ENCODE measurements at regions not wholly inside any gene's neighbourhood (a gene's known extent, or its start where the extent isn't known, plus 50 kb on each side); places are given as distances from the start of the nearest gene placed in this dataset.

DNA sequence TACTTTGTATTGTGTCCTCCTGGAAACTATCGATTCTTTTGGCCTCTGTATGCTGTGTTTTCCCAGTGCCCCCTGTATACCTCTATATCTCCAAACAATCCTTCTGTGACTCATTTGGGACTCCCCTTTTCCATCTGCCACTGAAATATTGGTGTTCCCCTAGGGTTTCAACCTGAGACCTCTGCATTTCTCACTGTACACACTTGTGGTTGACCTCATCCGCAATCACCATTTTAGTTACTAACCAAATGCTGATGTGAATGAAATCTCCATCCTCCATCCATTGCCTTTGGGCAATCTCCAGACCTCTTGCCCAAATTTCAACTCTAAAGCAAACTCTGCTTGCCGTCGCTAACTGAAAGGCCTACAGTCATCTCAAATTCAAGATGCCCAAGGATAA is 190.6 kb upstream of the PLET1 start:
- TF ChIP-seq, protein P1, sequence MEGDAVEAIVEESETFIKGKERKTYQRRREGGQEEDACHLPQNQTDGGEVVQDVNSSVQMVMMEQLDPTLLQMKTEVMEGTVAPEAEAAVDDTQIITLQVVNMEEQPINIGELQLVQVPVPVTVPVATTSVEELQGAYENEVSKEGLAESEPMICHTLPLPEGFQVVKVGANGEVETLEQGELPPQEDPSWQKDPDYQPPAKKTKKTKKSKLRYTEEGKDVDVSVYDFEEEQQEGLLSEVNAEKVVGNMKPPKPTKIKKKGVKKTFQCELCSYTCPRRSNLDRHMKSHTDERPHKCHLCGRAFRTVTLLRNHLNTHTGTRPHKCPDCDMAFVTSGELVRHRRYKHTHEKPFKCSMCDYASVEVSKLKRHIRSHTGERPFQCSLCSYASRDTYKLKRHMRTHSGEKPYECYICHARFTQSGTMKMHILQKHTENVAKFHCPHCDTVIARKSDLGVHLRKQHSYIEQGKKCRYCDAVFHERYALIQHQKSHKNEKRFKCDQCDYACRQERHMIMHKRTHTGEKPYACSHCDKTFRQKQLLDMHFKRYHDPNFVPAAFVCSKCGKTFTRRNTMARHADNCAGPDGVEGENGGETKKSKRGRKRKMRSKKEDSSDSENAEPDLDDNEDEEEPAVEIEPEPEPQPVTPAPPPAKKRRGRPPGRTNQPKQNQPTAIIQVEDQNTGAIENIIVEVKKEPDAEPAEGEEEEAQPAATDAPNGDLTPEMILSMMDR (IDR thresholded peaks at IDR 0.05; ENCODE audit: low read length, missing control alignments), result no peak
- H3K4me3 ChIP-seq (replicated peaks; ENCODE audit: low read depth, low read length), result no peak overlapping the region
- DNase-seq (ENCODE audit: low read depth), result no peak

DNA sequence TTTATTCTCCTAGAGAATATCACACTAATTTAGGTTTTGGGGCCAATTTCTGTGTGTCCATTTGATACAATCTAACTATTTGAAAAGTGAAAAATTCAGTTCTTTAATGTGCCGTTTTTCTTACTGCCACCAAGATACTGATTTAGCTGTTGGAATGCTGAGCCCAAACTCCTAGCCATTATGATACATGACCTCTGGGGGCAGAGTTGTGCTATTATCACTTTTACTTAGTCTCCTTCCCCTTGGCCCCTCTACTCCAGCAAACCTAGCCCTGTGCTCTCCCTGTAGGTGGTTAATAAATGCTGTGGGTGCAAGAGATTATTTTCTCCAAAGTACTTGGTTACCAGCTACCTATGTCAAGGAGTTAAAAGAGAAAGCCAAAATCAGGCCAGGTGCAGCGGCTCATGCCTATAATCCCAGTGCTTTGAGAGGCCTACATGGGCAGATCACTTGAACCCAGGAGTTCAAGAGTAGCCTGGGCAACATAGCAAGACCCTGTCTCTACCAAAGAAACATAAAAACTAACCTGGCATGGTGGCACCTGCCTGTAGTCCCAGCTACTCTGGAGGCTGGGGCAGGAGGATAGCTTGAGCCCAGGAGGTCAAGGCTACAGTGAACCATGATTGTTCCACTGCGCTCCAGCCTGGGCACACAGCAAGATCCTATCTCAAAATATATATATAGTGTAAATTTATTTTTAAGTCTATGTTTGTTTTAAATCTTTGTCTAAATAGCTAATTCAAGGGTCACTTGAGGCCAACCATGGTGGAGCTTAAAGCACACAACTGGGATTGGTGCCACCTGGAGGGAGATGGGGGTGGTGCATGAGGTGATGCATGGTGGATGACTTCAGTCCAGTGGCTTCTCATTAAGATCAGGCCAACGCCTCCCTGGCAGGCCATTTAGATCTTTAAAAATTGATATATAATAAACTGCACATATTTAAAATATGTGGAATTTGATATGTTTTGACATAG is 193.2 kb upstream of the PLET1 start:
- DNase-seq (ENCODE audit: low read depth), result peak; percentile 38

DNA sequence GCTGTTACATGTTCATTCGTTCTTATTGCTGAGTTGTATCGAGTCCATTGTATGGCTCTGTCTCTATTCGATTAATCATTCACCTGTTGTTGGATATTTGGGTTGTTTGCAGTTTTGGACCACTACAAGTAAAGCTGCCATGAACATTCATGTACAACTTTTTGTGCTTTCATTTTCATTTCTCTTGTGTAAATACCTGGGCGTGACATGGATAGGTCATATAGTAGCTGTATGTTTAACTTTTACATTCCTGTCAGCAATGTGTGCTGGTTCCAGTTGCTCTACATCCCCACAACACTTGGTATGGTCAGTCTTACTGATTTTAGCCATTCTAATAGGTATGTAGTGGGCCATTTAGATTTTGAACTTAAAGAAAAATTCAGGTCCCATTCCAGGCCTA is 194.2 kb upstream of the PLET1 start:
- DNase-seq (ENCODE audit: low read depth), result no peak
- no peak overlapping the region for H3K4me3 ChIP-seq (replicated peaks; ENCODE audit: low read depth, low read length)
- TF ChIP-seq, protein P1 (IDR thresholded peaks at IDR 0.05; ENCODE audit: low read length, missing control alignments), result no peak

More for the DNA sequence above, 193.2 kb upstream of the PLET1 start:
- TF ChIP-seq, protein P1 (IDR thresholded peaks at IDR 0.05; ENCODE audit: low read length, missing control alignments), result peak; percentile 53
- H3K4me3 ChIP-seq (replicated peaks; ENCODE audit: low read depth, low read length), result no peak overlapping the region

DNA sequence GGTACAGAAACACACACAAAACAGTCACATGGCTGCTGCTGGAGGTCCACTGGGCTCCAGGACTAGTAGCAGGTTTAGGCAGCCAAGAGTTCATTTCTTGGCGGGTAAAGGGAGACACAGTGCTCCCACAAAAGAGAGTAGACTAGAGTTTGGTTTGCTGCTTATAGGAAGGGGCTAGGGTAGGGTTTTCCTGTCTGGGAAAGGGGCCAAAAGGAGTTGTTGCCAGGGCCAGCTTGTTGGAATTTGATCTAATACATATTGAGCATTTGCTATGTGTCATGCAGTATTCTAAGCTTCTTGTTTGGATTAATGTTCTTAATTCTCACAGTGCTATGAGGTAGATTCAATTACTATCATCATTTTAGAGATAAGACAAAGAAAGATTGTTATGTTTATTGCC is 195.1 kb upstream of the PLET1 start:
- no peak overlapping the region for H3K4me3 ChIP-seq (replicated peaks; ENCODE audit: low read depth, low read length)
- DNase-seq (ENCODE audit: low read depth), result peak; percentile 6
- TF ChIP-seq, protein P1 (IDR thresholded peaks at IDR 0.05; ENCODE audit: low read length, missing control alignments), result no peak

DNA sequence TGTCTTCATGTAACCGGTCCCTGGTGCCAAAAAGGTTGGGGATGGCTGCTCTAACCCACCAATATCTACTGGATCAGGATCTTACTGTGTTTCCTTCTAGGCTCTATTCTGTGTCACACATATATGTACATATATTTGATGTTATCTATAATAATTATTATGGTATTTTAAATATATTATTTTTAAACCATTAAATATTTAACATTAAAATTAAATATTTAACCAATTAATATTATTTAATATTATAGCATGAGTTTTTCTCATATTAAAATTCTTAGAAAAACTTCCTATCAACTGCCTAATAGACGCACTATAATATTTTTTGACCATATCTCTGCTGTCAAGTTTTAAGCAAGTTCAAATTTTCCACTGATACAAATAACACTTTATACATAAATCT is 196.9 kb upstream of the PLET1 start:
- no peak for DNase-seq (ENCODE audit: low read depth)
- TF ChIP-seq, protein P1 (IDR thresholded peaks at IDR 0.05; ENCODE audit: low read length, missing control alignments), result no peak

DNA sequence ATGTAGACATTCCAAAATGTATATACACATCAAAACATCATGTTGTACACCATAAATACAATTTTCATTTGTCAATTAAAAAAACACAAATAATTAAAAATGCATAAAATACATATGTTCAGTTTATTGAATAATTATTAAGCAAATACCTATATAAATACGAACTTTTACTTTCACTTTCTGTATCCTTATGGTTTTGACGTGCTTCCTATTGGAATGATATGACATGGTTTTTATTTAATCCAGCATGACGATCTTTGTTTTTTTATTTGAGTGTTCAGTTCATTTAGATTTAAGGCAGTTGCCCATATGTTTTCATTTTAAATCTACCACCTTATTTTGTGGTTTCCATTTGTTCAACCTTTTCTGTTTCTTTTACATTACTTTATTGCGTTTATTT is 198.3 kb upstream of the PLET1 start:
- H3K4me3 ChIP-seq (replicated peaks; ENCODE audit: low read depth, low read length), result peak overlapping the region; percentile 36
- TF ChIP-seq, protein P1 (IDR thresholded peaks at IDR 0.05; ENCODE audit: low read length, missing control alignments), result no peak
- no peak for DNase-seq (ENCODE audit: low read depth)

More for the DNA sequence above, 196.9 kb upstream of the PLET1 start:
- H3K4me3 ChIP-seq (replicated peaks; ENCODE audit: low read depth, low read length), result no peak overlapping the region
